Panc1 (cell line): ENCODE measurements at regions not wholly inside any gene's neighbourhood (a gene's known extent, or its start where the extent isn't known, plus 50 kb on each side); places are given as distances from the start of the nearest gene placed in this dataset.

ENCODE experiments used
- CTCF ChIP-seq: fragments of 450-650 bp; IDR thresholded peaks from 2 replicates; pipeline ENCODE4 v1.5.1; 2017; ENCODE audit warnings: mild to moderate bottlenecking
- POLR2AphosphoS5 ChIP-seq: IDR thresholded peaks from 2 replicates; pipeline ENCODE4 v1.6.1; 2012; ENCODE audit warnings: mild to moderate bottlenecking, low read depth, low read length, moderate library complexity
- REST ChIP-seq, 2 experiments: IDR thresholded peaks; 2 replicates each; pipeline ENCODE4 v1.6.1; 2011 to 2012; ENCODE audit warnings: low read depth in 2 of 2, control low read depth in 1 of 2, low read length in 1 of 2, mild to moderate bottlenecking in 1 of 2, moderate library complexity in 1 of 2; ENCODE audit not compliant: insufficient read depth in 1 of 2
- SIN3A ChIP-seq: IDR thresholded peaks from 2 replicates; pipeline ENCODE4 v1.6.1; 2012; ENCODE audit warnings: low read depth, mild to moderate bottlenecking, low read length, moderate library complexity, borderline replicate concordance; ENCODE audit not compliant: insufficient read depth

GRCh38 chr10:8136736-8137135 lies 82.2 kb downstream of the GATA3 start:
- TF ChIP-seq CTCF (no peak), SIN3A (no peak), REST (IDR thresholded peaks at IDR 0.05; ENCODE audit: insufficient read depth in 1 of 2, low read depth in 2 of 2, low read length in 1 of 2) (no peak), POLR2AphosphoS5 (no peak)
